ENCODE measurements at regions not wholly inside any gene's neighbourhood (a gene's known extent, or its start where the extent isn't known, plus 50 kb on each side); places are given as distances from the start of the nearest gene placed in this dataset.

GRCh38 chr1:14442669-14443068 lies 155.8 kb upstream of the KAZN start:
- DNase-seq (ENCODE audit: low spot score), result no peak

GRCh38 chr1:14443164-14443787 lies 155.2 kb upstream of the KAZN start:
- peak; percentile 29 for DNase-seq (ENCODE audit: low spot score)

GRCh38 chr1:14451217-14451616 lies 147.3 kb upstream of the KAZN start:
- DNase-seq (ENCODE audit: low spot score), result no peak

- DNase-seq (ENCODE audit: low spot score), result no peak
These were observed 145.9 kb upstream of the KAZN start for GRCh38 chr1:14452551-14452950.

GRCh38 chr1:14460173-14460572 lies 138.3 kb upstream of the KAZN start:
- no peak for DNase-seq (ENCODE audit: low spot score)

GRCh38 chr1:14462851-14463250 lies 135.6 kb upstream of the KAZN start:
- no peak for DNase-seq (ENCODE audit: low spot score)

- no peak for DNase-seq (ENCODE audit: low spot score)
These were observed 132.5 kb upstream of the KAZN start for GRCh38 chr1:14466006-14466405.

- no peak for DNase-seq (ENCODE audit: low spot score)
These were observed 131.4 kb upstream of the KAZN start for GRCh38 chr1:14467112-14467511.

GRCh38 chr1:14468751-14469150 lies 129.7 kb upstream of the KAZN start:
- DNase-seq (ENCODE audit: low spot score), result no peak

GRCh38 chr1:14470802-14471201 lies 127.7 kb upstream of the KAZN start:
- no peak for DNase-seq (ENCODE audit: low spot score)

GRCh38 chr1:14474856-14475255 lies 123.6 kb upstream of the KAZN start:
- no peak for DNase-seq (ENCODE audit: low spot score)

- DNase-seq (ENCODE audit: low spot score), result peak; percentile 66
These were observed 122.1 kb upstream of the KAZN start for GRCh38 chr1:14476170-14476955.

- DNase-seq (ENCODE audit: low spot score), result no peak
These were observed 120.4 kb upstream of the KAZN start for GRCh38 chr1:14478120-14478519.

- DNase-seq (ENCODE audit: low spot score), result no peak
These were observed 118.6 kb upstream of the KAZN start for GRCh38 chr1:14479865-14480264.

- no peak for DNase-seq (ENCODE audit: low spot score)
These were observed 115.6 kb upstream of the KAZN start for GRCh38 chr1:14482784-14483450.

- no peak for DNase-seq (ENCODE audit: low spot score)
These were observed 113.2 kb upstream of the KAZN start for GRCh38 chr1:14485285-14485684.

GRCh38 chr1:14486401-14487201 lies 111.9 kb upstream of the KAZN start:
- peak; percentile 52 for DNase-seq (ENCODE audit: low spot score)

- DNase-seq (ENCODE audit: low spot score), result no peak
These were observed 110.8 kb upstream of the KAZN start for GRCh38 chr1:14487671-14488070.

- no peak for DNase-seq (ENCODE audit: low spot score)
These were observed 103.6 kb upstream of the KAZN start for GRCh38 chr1:14494911-14495310.

- no peak for DNase-seq (ENCODE audit: low spot score)
These were observed 103.1 kb upstream of the KAZN start for GRCh38 chr1:14495381-14495780.

- DNase-seq (ENCODE audit: low spot score), result no peak
These were observed 102.5 kb upstream of the KAZN start for GRCh38 chr1:14495996-14496395.

- no peak for DNase-seq (ENCODE audit: low spot score)
These were observed 99.6 kb upstream of the KAZN start for GRCh38 chr1:14498839-14499238.
